Fibroblast of villous mesenchyme (primary cell): ENCODE measurements at regions not wholly inside any gene's neighbourhood (a gene's known extent, or its start where the extent isn't known, plus 50 kb on each side); places are given as distances from the start of the nearest gene placed in this dataset.
"Not testable (repeated sequence)": the region's sequence is repeated elsewhere in the genome, so short reads cannot be mapped to it uniquely, and the experiment has no call there.

Source experiments
- DNase-seq: peaks from one replicate; pipeline ENCODE4 v3.0.0-alpha.2; 2010; ENCODE audit warnings: low read depth
- H3K4me3 ChIP-seq: 2 replicates; pipeline ENCODE4 v1.5.1; 2011; ENCODE audit warnings: low read depth, mild to moderate bottlenecking, low read length
- TF ChIP-seq, protein P1 (sequence below): IDR thresholded peaks from 2 replicates; pipeline ENCODE4 v1.5.1; 2012; ENCODE audit warnings: low read depth, mild to moderate bottlenecking, low read length; ENCODE audit not compliant: insufficient read depth

DNA sequence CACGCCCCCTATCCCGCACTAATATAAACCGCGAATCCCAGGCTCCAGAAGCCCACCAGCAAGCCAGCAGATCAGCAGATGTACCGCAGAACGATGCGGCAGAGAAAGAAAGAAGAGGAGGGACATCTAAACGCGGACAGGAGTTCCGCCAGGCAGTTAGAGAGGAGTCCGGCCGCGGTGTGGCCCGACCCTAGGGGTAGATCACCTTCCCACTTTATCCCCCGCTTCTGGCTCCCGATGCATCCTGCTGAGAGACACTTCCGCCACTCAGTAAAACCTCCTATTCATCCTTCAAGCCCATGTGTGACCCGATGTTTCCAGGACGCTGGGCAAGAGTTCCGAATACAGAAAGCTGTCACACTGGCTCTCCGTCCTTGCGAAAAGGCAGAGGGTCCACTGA is 1046.8 kb downstream of the SLITRK5 start:
- TF ChIP-seq, protein P1, sequence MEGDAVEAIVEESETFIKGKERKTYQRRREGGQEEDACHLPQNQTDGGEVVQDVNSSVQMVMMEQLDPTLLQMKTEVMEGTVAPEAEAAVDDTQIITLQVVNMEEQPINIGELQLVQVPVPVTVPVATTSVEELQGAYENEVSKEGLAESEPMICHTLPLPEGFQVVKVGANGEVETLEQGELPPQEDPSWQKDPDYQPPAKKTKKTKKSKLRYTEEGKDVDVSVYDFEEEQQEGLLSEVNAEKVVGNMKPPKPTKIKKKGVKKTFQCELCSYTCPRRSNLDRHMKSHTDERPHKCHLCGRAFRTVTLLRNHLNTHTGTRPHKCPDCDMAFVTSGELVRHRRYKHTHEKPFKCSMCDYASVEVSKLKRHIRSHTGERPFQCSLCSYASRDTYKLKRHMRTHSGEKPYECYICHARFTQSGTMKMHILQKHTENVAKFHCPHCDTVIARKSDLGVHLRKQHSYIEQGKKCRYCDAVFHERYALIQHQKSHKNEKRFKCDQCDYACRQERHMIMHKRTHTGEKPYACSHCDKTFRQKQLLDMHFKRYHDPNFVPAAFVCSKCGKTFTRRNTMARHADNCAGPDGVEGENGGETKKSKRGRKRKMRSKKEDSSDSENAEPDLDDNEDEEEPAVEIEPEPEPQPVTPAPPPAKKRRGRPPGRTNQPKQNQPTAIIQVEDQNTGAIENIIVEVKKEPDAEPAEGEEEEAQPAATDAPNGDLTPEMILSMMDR = no peak
- no peak overlapping the region for H3K4me3 ChIP-seq
- DNase-seq = no peak

GRCh38 chr13:88718781-88719180 is 1047.6 kb downstream of the SLITRK5 start:
- TF ChIP-seq, protein P1 = no peak
- DNase-seq = no peak
- no peak overlapping the region for H3K4me3 ChIP-seq

DNA sequence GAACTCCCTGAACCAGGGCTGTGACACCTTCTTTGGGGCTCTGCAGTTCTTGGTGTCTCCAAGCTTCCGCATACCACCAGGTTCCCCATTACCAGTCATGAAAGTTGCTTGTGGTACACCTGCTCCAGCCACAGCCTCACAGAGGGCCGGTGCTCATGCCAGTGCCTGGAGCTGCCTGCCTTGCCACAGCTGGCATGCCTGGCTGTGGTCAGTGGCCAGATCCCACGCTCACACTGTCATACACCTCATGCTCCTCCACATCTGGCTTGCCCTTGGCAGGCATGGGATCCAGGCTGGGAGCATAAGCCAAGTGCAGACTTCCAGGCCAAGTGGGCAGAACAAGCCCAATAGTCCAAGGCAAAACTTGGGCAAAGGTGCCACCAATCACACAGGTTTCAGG is 1054.9 kb downstream of the SLITRK5 start:
- TF ChIP-seq, protein P1 = no peak
- no peak for DNase-seq

DNA sequence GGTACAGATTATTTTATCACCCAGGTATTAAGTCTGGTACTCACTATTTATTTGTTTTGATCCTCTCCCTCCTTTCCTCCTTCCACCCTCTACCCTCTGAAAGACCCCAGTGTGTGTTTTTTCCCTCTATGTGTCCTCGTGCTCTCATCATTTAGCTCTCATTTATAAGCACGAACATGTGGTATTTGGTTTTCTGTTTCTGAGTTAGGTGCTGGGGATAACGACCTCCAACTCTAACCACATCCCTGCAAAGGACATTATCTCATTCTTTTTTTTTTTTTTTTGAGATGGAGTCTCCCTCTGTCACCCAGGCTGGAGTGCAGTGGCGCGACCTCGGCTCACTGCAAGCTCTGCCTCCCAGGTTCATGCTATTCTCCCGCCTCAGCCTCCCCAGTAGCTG is 1056.1 kb downstream of the SLITRK5 start:
- DNase-seq, H3K4me3 ChIP-seq: not testable (repeated sequence)

More for the DNA sequence above, 1054.9 kb downstream of the SLITRK5 start:
- H3K4me3 ChIP-seq = no peak overlapping the region

DNA sequence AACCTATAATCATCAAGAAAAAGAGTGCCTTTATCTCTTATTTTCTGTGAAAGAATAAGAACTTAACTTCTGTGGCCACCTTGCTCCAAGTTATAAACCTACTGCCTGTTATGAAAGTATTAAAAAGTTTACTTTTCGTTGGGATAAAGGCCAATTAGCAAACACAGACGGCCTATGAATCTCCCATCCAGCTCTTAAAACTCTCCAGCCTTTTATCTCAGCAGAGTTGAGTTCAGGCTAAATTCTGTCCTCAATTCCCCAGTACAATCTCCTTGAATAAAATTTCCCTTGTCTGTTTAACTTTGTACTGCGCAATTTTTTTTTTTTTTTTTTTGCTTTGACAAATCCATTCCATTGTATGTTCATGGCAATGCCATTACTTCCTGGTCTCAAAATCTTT is 1058.4 kb downstream of the SLITRK5 start:
- TF ChIP-seq, protein P1 = no peak
- no peak for DNase-seq
- H3K4me3 ChIP-seq = no peak overlapping the region

- TF ChIP-seq, protein P1 = no peak
- H3K4me3 ChIP-seq = no peak overlapping the region
- no peak for DNase-seq
Observed at GRCh38 chr13:88736026-88736425, 1064.9 kb downstream of the SLITRK5 start.

- no peak for DNase-seq
- no peak overlapping the region for H3K4me3 ChIP-seq
- TF ChIP-seq, protein P1 = no peak
Observed at GRCh38 chr13:88739195-88739594, 1068.0 kb downstream of the SLITRK5 start.
